Sigmoid colon (tissue), 6 donors: ENCODE measurements at regions not wholly inside any gene's neighbourhood (a gene's known extent, or its start where the extent isn't known, plus 50 kb on each side); places are given as distances from the start of the nearest gene placed in this dataset.
"Not testable (repeated sequence)": the region's sequence is repeated elsewhere in the genome, so short reads cannot be mapped to it uniquely, and the experiment has no call there.

Source experiments
- DNase-seq: peaks from one replicate; pipeline ENCODE4 v3.0.0-alpha.2; 2019
- H3K27ac ChIP-seq, 4 donors: fragments of 200-600 bp; sonication (generic); one replicate each; pipeline ENCODE4 v1.5.1; 2016 to 2019; ENCODE audit warnings: mild to moderate bottlenecking in 1 of 4
- H3K27me3 ChIP-seq, 3 donors: fragments of 200-600 bp; sonication (generic); one replicate each; pipeline ENCODE4 v1.5.1; 2019; ENCODE audit warnings: mild to moderate bottlenecking in 1 of 3
- H3K36me3 ChIP-seq, 4 donors: fragments of 200-600 bp; sonication (generic); one replicate each; pipeline ENCODE4 v1.5.1; 2016 to 2019
- H3K4me1 ChIP-seq, 4 donors: fragments of 200-600 bp; sonication (generic); one replicate each; pipeline ENCODE4 v1.5.1; 2017 to 2019
- H3K4me3 ChIP-seq, 4 donors: fragments of 200-600 bp; sonication (generic); one replicate each; pipeline ENCODE4 v1.5.1; 2017 to 2019; ENCODE audit warnings: mild to moderate bottlenecking in 2 of 4, moderate library complexity in 1 of 4
- H3K9me3 ChIP-seq, 4 donors: fragments of 200-600 bp in 3 of 4; sonication (generic) in 3 of 4; one replicate each; pipeline versions ENCODE4 v1.5.1 to v1.6.1; 2013 to 2019
- EP300 ChIP-seq, 4 donors: sonication (generic); formaldehyde crosslinking; IDR thresholded peaks; one replicate each; pipeline ENCODE4 v1.6.1; 2017; ENCODE audit warnings: antibody characterized with exemption in 4 of 4
- POLR2A ChIP-seq, 2 donors: fragments of 450-650 bp; IDR thresholded peaks; one replicate each; pipeline ENCODE4 v1.6.1; 2016; ENCODE audit warnings: antibody characterized with exemption in 2 of 2, mild to moderate bottlenecking in 2 of 2, moderate library complexity in 2 of 2
- POLR2AphosphoS5 ChIP-seq, 4 donors: sonication (generic); formaldehyde crosslinking; IDR thresholded peaks; one replicate each; pipeline ENCODE4 v1.6.1; 2017; ENCODE audit warnings: antibody characterized with exemption in 4 of 4
- WGBS, 2 donors: extraction: QIAGEN DNeasy Blood & Tissue Kit; methylation state at CpG; one replicate each; pipeline ENCODE4 v1.1.7; 2013; 5-methylcytosine and 5-hydroxymethylcytosine counted together
- intact Hi-C: fragments of 100-400 bp; cut with DNase I; formaldehyde crosslinking; loops from one replicate; pipeline ENCODE4 v1.15.1; 2023
- TF ChIP-seq, protein P1 (sequence below), 4 experiments: fragments of 450-650 bp in 3 of 4; fragments of 200-600 bp in 1 of 4; IDR thresholded peaks; one replicate each; pipeline ENCODE4 v1.5.1; 2016 to 2019; ENCODE audit warnings: antibody characterized with exemption in 4 of 4, mild to moderate bottlenecking in 3 of 4, moderate library complexity in 2 of 4
- donor health status: healthy with polysubstance abuse.
- donor health status: healthy.

- Histone ChIP-seq H3K36me3 (no peaks in the 10 kb centered on the region), H3K4me1 (no peaks in the 10 kb centered on the region), H3K27me3 (no peaks in the 10 kb centered on the region), H3K9me3 (no peaks in the 10 kb centered on the region), H3K27ac (no peak overlapping the region), H3K4me3 (no peak overlapping the region)
- intact Hi-C loops = no loop called here
- WGBS, 2 donors = 94 to 95% methylated on average over 47 of the region's 47 CpGs
- DNase-seq = no peak
- TF ChIP-seq, protein P1, sequence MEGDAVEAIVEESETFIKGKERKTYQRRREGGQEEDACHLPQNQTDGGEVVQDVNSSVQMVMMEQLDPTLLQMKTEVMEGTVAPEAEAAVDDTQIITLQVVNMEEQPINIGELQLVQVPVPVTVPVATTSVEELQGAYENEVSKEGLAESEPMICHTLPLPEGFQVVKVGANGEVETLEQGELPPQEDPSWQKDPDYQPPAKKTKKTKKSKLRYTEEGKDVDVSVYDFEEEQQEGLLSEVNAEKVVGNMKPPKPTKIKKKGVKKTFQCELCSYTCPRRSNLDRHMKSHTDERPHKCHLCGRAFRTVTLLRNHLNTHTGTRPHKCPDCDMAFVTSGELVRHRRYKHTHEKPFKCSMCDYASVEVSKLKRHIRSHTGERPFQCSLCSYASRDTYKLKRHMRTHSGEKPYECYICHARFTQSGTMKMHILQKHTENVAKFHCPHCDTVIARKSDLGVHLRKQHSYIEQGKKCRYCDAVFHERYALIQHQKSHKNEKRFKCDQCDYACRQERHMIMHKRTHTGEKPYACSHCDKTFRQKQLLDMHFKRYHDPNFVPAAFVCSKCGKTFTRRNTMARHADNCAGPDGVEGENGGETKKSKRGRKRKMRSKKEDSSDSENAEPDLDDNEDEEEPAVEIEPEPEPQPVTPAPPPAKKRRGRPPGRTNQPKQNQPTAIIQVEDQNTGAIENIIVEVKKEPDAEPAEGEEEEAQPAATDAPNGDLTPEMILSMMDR (IDR thresholded peaks at IDR 0.05) = no peak
- TF ChIP-seq POLR2A (IDR thresholded peaks at IDR 0.05) (no peak), POLR2AphosphoS5 (IDR thresholded peaks at IDR 0.05) (no peak), EP300 (IDR thresholded peaks at IDR 0.05) (no peak)
Measured at GRCh38 chr5:28808967-28809810, 1770.8 kb upstream of the CDH9 start.

DNA sequence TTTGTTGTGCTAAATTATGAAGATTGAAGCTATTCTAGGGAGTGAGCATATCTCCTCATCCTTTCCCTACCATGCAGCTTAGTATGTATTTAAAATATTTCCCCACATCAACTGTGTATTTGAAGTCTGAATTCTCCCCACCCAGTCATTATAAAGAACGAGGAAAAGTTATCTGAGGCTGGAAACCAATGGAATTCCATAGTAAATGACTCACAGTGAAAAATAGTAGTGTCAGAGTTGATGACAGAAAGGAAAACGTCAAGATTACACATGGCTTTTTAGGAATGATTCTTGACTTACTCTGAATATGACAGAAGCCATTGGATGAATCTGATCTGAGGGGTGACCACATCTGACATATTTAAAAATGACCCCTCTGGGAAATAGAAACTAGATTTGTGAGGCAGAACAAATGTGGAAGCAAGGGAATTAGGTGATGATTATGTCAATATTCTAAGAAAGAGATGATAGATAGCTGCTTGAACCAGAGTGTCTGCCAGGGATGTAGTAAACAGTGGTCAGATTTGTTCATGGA lies 1768.9 kb upstream of the CDH9 start:
- TF ChIP-seq EP300 (IDR thresholded peaks at IDR 0.05) = no peak
- TF ChIP-seq POLR2AphosphoS5 (IDR thresholded peaks at IDR 0.05) = no peak
- no peak for TF ChIP-seq POLR2A (IDR thresholded peaks at IDR 0.05)
- TF ChIP-seq, protein P1 (IDR thresholded peaks at IDR 0.05) = no peak
- WGBS, 2 donors = 32 to 59% methylated on average over 2 of the region's 2 CpGs
- Histone ChIP-seq H3K4me1 (no peaks in the 10 kb centered on the region), H3K27me3 (no peaks in the 10 kb centered on the region), H3K9me3 (no peaks in the 10 kb centered on the region), H3K27ac (no peak overlapping the region), H3K36me3 (no peaks in the 10 kb centered on the region), H3K4me3 (no peak overlapping the region)
- no peak for DNase-seq
- intact Hi-C loops = no loop called here

DNA sequence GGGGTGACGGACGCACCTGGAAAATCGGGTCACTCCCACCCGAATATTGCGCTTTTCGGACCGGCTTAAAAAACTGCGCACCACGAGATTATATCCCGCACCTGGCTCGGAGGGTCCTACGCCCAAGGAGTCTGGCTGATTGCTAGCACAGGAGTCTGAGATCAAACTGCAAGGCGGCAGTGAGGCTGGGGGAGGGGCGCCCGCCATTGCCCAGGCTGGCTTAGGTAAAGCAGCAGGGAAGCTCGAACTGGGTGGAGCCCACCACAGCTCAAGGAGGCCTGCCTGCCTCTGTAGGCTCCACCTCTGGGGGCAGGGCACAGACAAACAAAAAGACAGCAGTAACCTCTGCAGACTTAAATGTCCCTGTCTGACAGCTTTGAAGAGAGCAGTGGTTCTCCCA lies 1760.6 kb upstream of the CDH9 start:
- H3K36me3 ChIP-seq, H3K4me3 ChIP-seq, H3K9me3 ChIP-seq, DNase-seq, intact Hi-C loops, H3K27ac ChIP-seq, H3K4me1 ChIP-seq, H3K27me3 ChIP-seq: not testable (repeated sequence)
- WGBS, 2 donors = 95% methylated on average over 16 of the region's 16 CpGs

- Histone ChIP-seq H3K27ac (no peak overlapping the region), H3K27me3 (no peaks in the 10 kb centered on the region), H3K9me3 (no peaks in the 10 kb centered on the region), H3K4me3 (no peak overlapping the region), H3K4me1 (no peaks in the 10 kb centered on the region), H3K36me3 (no peaks in the 10 kb centered on the region)
- TF ChIP-seq POLR2A (IDR thresholded peaks at IDR 0.05) (no peak), POLR2AphosphoS5 (IDR thresholded peaks at IDR 0.05) (no peak), EP300 (IDR thresholded peaks at IDR 0.05) (no peak)
- DNase-seq = no peak
- intact Hi-C loops = no loop called here
Measured at GRCh38 chr5:28788954-28789353, 1750.6 kb upstream of the CDH9 start.

DNA sequence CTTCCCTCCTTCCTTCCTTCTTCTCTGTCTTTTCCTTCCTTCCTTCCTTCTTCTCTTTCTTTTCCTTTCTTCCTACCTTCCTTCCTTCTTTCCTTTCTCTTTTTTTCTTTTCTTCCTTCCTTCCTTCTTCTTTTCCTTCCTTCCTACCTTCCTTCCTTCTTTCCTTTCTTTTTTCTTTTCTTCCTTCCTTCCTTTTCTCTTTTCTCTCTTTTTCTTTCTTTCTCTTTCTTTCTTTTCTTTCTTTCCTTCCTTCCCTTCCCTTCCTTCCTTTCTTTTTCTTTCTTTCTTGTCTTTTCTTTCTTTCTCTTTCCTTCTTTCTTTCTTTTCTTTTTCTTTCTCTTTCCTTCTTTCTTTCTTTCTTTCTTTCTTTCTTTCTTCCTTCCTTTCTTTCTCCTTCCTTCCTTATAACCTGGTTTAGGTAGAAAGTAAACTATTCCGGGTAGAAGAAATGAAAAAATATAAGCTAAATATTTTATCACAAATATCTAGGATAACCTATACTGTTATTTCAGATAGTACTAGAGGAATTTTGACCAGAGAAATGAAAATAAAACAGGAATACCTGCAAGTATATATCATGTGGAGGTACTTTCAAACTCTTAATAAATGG lies 1741.8 kb upstream of the CDH9 start:
- H3K27ac ChIP-seq = no peak overlapping the region
- no peak for DNase-seq
- H3K36me3 ChIP-seq = no peaks in the 10 kb centered on the region
- WGBS, 2 donors = 91 to 94% methylated on average over 1 of the region's 1 CpG
- no peaks in the 10 kb centered on the region for H3K27me3 ChIP-seq
- TF ChIP-seq, protein P1 (IDR thresholded peaks at IDR 0.05) = no peak
- TF ChIP-seq EP300 (IDR thresholded peaks at IDR 0.05) = no peak
- TF ChIP-seq POLR2AphosphoS5 (IDR thresholded peaks at IDR 0.05) = no peak
- TF ChIP-seq POLR2A (IDR thresholded peaks at IDR 0.05) = no peak
- H3K9me3 ChIP-seq = no peaks in the 10 kb centered on the region
- no peaks in the 10 kb centered on the region for H3K4me1 ChIP-seq
- intact Hi-C loops = no loop called here
- H3K4me3 ChIP-seq = no peak overlapping the region
